ENCODE measurements at regions not wholly inside any gene's neighbourhood (a gene's known extent, or its start where the extent isn't known, plus 50 kb on each side); places are given as distances from the start of the nearest gene placed in this dataset.
"Not testable (repeated sequence)": the region's sequence is repeated elsewhere in the genome, so short reads cannot be mapped to it uniquely, and the experiment has no call there.

DNA sequence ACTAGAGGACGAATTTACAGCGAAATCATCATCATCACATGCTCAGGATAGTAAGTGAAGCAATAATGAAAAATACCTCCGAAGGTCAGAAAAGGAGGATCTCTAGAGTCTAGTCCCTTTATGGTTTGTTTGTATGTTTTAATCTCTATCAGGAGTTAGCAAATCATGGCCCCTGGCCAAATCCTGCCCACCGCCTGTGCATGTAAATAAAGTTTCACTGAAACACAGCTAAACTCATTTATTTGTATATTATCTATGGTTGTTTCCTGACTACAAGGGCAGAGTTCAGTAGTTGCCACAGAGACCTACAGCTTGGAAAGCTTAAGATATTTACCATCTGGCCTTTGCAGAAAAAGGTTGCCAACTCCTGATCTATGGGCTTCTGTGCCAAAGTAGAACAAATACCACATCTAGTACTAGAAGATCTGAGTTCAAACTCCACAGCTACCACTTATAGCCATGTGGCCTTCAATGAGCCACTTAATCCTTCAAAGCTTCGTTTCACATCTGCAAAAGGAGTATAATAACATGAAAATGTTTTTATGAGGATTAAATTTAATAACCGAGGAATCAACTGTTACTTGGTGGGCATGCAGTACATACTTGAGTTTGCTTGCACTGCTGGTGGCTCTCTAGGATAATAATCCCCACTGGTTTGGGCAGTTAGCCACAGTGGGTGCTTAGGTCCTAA is 94.0 kb upstream of the KIF26B start:
- DNase-seq: no peak

DNA sequence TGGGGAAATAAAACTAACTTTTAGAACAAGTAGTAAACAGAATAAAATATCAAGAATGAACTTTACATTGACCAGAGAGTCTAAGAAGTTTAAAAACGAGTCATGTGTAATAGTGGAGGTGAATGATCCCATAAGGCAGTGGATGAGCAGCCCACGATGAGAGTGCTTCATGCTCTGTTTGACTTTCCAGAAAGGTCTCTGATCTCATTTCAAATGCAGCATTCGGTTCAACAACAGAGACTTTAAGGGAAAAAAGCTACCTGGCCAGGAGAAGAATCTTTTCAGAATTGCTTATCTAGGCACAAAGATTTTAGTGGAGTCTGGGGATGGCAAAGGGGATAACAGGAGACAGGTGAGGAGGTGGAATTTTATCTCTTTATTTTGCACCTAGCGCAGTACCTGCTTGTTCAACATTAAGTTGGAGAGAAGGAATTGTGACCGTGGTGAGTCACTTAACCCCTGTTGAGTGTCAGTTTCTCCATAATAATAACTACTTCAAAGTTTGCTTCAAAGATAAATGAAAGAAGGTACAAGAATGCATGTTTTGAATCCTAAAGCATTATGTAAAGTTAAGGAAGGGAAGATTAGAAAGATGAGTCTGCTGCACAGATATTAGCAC is 94.9 kb upstream of the KIF26B start:
- no peak for DNase-seq

GRCh38 chr1:245058882-245059281 is 95.9 kb upstream of the KIF26B start:
- DNase-seq: no peak

DNA sequence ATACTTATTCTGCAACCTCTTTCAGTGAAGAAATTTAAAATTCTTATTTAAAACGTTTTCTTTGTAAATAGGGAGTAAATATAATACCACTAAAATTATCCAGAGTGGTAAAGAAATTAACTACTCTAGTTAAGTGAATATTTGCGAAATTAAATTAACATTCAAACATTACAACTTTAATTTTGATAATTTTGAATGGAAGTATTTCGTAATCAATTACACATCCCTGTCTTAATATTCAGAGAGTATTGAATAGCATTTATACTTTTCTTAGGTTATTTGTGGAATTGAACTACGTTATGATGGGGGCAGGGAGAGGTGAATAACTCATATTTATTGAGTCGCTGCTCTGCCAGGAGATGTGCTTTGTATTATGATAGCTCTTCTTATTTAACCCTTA is 96.3 kb upstream of the KIF26B start:
- DNase-seq: no peak

GRCh38 chr1:245056913-245057312 is 97.9 kb upstream of the KIF26B start:
- no peak for DNase-seq

DNA sequence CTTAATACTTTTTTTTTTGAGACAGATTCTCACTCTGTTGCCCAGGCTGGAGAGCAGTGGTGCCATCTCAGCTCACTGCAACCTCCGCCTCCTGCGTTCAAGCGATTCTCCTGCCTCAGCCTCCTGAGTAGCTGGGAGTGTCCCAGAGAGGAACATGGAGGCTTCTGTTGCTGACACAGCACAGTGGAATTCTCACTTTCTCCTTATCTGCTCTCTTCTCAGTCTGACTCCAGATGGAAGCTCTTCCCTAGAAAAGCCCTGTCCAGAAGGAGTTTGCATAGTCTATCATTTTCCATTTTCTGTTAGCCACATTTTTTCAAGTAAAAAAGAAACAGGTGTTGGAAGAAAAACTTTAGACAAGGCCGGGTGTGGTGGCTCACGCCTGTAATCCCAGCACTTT is 98.5 kb upstream of the KIF26B start:
- DNase-seq: not testable (repeated sequence)

DNA sequence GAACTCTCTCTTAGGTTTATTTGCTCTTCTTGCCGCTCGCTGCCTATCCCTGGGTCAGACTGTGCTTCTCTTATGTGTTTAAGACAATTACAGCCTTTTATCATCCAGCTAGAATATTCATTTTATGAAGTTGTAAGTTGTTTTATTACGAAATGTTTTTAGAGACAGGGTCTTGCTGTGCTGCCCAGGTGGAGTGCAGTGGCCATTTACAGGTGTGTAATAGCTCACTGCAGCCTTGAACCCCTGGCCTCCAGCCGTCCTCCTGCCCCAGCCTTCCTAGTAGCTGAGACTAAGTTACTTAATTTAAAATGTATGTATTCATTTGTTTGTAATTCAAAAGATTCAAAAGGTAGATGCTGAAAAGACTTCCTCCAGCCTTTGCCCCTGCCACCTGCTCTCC is 99.0 kb upstream of the KIF26B start:
- no peak for DNase-seq

DNA sequence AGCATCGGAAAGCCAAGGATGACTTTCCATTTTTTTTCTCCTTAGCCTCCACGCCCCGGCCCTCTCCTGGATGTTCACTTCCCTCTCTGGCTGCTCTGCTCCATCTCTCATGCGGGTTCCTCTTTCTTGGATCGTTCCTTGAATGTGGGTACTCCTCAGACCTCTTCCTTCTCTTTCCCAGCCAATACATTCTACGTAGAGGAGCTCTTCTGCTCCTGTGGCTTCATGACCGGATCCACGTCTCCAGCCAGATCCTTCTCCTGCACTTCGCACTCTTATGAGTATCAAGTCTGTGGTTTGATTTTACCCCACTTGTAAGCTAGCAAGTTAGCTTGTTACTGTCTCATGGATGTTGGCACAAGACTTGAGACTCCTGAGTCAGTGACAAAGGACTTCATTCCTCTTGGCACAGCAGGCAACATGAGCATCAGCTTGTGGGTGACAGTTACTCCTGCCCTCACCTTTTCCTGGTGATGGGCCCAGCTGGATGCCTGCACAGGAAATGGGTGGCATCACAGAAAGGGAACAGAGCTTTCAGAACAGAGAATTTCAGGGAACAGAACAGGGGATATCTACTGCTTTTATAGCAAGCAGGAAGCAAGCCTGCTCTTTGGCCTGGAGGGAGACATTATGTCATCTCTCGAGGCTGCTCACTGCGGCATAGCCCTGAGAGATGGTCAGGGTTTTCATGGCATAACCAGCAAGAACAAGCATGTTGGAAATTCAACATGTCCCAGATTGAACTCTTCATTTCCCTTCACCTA is 100.1 kb upstream of the KIF26B start:
- no peak for DNase-seq

- no peak for DNase-seq
These were observed 100.7 kb upstream of the KIF26B start for GRCh38 chr1:245054105-245054504.

- DNase-seq: no peak
These were observed 102.5 kb upstream of the KIF26B start for GRCh38 chr1:245052258-245052657.

GRCh38 chr1:245051349-245052221 is 103.2 kb upstream of the KIF26B start:
- peak; percentile 11 for DNase-seq

- peak; percentile 10 for DNase-seq
These were observed 108.0 kb upstream of the KIF26B start for GRCh38 chr1:245046769-245047168.

DNA sequence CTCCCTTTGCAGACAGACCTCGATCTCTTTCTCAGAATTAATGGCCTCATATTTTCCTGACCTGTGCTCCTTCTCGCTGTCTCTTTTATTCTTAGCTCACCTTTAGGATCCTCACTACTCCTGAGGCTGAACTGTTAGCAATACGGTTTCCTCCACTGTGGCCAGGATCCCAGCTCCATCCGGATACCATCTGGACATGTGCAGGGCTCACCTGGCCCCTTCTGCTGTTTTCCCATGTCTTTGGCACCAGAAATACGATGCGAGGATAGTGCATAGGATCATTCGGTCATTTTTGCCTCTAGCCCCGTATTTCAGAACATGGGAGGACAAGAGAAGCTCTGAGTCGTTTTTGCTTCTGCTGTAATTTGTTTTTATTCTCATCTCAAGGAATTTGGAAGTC is 108.5 kb upstream of the KIF26B start:
- no peak for DNase-seq

DNA sequence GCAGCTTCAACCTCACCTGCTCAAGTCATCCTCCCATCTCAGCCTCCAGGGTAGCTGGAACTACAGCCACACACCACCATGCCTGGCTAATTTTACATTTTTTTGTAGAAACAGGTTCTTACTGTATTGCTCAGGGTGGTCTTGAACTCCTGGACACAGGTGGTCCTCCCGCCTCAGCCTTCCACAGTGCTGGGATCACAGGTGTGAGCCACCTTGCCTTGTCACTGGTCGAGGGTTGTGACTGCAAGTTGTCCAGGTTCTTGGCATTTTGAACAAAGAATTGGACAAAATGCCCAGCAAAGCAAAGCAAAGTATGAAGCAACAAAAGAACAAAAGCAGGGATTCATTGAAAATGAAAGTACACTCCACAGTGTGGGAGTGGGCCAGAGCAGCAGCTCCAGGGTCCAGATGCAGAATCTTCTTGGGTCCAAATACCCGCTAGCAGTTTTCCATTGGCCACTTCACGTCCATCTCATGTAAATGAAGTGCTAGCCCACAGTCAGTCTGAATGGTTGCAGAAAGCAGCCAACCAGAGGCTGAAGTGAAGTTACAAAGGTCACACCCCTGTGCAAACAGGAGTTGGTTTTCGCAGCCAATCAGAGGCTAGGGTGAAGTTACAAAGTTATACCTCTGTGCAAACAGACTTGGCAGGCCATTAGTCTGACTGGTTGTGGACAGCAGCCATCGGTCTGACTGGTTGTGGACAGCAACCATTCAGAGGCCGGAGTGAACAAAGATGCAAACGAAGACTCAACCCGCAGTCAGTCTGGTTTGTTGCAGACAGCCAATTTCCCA is 109.5 kb upstream of the KIF26B start:
- DNase-seq: peak; percentile 36

DNA sequence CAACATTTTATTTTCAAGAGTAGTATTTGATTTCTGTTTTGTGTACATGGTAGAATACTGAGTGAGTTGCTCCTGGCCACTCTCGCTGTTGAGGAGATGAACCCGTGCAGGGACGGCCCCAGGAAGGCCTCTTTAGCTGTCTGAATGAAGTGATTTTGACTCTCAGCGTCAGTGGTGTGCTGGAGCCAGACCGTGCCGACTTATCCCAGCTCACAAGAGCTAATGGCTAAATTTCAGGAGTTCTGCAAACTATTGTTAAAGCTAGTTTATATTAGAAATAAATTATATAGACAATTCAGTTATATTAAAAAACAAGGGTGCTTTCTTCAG is 111.2 kb upstream of the KIF26B start:
- DNase-seq: no peak

GRCh38 chr1:245041058-245041698 is 113.6 kb upstream of the KIF26B start:
- no peak for DNase-seq

DNA sequence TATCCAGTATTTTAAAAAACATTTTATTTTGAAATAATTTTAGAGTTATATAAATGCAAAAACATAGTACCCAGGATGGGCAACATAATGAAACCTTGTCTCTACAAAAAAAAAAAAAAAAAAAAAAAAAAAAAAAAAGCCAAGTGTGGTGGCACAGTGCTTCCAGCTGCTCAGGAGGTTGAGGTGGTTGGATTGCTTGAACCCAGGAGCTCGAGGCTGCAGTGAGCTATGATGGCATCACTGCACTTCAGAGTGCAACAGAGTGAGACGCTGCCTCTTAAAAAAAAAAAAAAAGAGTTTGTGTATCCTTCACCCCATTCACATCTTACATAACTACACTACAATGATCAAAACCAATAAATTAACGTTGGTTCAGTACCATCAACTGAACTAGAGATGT is 115.6 kb upstream of the KIF26B start:
- no peak for DNase-seq

GRCh38 chr1:245036102-245036501 is 118.7 kb upstream of the KIF26B start:
- DNase-seq: no peak

DNA sequence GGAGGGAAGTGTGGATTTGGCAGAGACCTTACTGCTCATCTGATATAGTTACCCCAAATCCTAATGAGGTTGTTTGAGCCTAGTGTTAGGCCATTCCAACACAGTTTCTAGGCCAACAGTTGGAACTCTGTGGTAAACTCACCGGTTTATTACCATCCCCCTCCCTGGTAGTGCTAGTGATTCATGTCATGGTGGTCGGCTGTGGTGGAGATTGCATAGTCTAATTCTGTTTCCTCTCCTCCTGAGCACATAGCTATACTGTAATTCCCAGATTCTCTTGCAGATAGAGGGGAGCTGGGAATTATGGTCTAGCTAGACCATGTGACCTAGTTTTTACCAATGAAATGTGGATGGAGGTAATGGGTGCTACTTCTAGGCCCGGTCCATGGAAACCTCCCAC is 123.7 kb upstream of the KIF26B start:
- DNase-seq: no peak

GRCh38 chr1:245026247-245026646 is 128.5 kb upstream of the KIF26B start:
- DNase-seq: no peak

DNA sequence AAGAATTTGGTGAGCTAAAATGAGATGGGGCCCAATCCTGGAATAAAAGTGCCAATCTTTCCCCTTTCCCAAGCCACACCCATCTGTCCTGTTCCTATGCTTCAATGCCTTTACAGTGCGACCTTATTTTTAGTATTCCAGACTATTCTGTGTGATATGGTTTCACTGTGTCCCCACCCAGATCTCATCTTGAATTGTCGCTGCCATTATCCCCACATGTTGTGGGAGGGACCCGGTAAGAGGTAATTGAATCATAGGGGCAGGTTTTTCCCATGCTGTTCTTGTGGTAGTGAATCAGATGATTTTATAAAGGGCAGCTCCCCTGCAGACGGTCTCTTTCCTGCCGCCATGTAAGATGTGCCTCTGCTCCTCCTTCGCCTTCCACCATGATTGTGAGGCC is 129.3 kb upstream of the KIF26B start:
- no peak for DNase-seq

- DNase-seq: no peak
These were observed 131.6 kb upstream of the KIF26B start for GRCh38 chr1:245023222-245023621.
